Epidermal melanocyte (primary cell): ENCODE measurements at regions not wholly inside any gene's neighbourhood (a gene's known extent, or its start where the extent isn't known, plus 50 kb on each side); places are given as distances from the start of the nearest gene placed in this dataset.

Experiments used
- DNase-seq: peaks from one replicate; pipeline ENCODE4 v3.0.0; 2011; ENCODE audit warnings: low spot score; ENCODE audit not compliant: insufficient read length

DNA sequence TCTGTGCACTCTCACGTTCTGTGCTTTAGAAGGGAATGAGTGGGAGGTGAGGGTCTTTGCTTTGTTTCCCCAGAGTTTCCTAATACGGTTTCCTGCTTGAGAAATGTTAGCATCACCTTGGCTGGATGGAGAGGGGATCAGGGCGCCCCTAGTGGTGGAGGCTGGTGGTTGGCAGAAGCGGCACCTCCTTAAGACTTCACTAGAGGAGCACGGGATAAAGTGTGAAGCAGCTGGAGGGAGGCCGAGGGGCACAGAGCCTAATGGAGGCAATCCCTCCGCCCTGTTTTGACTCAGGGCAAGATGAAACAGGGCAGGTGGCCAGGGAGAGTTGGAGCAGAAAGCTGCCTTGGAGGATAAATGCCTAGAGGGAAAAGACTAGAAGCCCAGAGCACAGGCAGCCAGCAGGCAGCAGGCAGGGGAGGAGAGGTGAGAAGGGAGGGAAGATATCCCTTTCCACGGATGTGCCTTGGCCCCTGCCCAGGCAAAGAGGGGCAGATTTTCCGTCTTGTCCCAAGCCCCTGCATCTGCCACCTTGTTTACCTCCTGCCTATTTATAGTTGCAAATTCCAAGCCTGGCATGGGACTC, 56.0 kb upstream of the BTRC start:
- DNase-seq, result peak; percentile 64

DNA sequence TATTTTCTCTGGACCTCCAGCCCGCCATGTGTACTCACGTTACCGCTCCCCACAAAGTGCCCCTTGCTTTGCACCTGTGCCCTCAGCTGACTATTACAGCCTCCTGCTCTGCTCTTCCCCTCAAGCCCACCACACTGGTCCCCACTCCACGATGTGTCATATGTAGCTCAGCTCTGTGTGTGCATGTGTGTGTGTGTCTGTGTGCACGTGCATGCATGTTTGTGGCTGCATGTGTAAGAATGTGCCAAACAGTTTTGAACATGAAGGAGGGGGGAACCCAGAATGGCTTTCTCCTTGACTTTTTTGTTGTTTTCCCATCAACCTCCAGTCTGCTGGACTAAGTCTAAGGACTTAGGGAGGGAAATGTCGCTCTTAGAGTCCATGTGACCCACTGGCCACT, 54.8 kb upstream of the BTRC start:
- no peak for DNase-seq

DNA sequence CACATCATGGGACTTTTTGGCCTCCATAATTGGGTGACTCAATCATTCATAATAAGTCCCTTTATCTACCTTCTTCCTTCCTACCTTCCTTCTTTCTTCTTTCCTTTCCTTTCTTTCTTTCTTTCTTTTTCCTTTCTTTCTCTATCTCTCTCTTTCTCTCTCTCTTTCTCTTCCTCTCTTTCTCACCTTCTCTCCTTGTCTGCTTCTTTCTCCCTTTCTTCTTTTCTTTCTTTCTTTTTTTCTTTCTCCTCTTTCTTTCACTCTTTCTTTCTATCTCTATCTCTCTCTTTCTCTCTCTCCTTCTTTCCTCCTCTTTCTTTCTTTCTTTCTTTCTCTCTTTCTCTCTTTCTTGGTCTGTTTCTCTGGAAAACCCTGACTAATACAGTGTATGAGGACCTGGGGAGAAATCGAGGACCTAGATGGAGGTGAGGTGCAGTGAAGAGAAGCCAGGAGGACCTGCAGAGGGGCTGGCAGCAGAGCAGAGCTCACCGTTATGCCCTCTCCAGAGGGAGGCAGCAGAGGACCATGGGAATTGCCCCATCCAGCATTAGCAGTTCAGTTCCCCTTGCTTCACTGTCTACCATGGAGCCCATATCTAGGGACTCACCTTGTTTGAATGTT, 52.7 kb upstream of the BTRC start:
- DNase-seq, result no peak

- DNase-seq, result no peak
Observed at GRCh38 chr10:101303087-101303703, 50.8 kb upstream of the BTRC start.
